ENCODE measurements at regions not wholly inside any gene's neighbourhood (a gene's known extent, or its start where the extent isn't known, plus 50 kb on each side); places are given as distances from the start of the nearest gene placed in this dataset.

DNA sequence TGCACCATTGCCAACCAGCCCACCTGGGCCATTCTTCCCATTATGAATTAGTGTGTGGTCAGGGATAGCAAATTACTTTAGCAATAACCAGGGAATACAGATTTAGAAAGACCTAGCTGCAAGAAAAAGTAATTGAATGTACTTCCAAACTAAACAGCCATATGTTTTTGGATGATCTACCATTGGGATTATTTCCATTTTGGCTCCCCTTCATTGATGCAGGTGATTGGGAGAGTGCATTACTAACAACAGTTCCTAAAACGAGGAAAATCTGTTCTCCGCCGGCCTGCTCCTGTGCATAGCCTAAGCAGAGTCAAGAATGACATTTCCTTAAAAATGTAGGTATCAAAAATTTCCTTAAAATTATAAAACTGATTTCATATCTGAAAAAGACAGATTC is 58.5 kb downstream of the MAIP1 start:
- TF ChIP-seq, protein P1, sequence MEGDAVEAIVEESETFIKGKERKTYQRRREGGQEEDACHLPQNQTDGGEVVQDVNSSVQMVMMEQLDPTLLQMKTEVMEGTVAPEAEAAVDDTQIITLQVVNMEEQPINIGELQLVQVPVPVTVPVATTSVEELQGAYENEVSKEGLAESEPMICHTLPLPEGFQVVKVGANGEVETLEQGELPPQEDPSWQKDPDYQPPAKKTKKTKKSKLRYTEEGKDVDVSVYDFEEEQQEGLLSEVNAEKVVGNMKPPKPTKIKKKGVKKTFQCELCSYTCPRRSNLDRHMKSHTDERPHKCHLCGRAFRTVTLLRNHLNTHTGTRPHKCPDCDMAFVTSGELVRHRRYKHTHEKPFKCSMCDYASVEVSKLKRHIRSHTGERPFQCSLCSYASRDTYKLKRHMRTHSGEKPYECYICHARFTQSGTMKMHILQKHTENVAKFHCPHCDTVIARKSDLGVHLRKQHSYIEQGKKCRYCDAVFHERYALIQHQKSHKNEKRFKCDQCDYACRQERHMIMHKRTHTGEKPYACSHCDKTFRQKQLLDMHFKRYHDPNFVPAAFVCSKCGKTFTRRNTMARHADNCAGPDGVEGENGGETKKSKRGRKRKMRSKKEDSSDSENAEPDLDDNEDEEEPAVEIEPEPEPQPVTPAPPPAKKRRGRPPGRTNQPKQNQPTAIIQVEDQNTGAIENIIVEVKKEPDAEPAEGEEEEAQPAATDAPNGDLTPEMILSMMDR (conservative IDR thresholded peaks at IDR 0.05; ENCODE audit: low read depth in 2 of 2): no peak
- TF ChIP-seq EZH2 (IDR thresholded peaks at IDR 0.05; ENCODE audit: low read depth, unreplicated experiment) (no peak), JUNB (IDR thresholded peaks at IDR 0.05; ENCODE audit: unreplicated experiment) (no peak), POLR2AphosphoS5 (IDR thresholded peaks at IDR 0.05; ENCODE audit: low read depth) (no peak), REST (IDR thresholded peaks at IDR 0.05; ENCODE audit: unreplicated experiment) (no peak), EZH2phosphoT487 (IDR thresholded peaks at IDR 0.05; ENCODE audit: unreplicated experiment) (no peak), ZNF114 (CRISPR knock-in tag; IDR thresholded peaks at IDR 0.05) (no peak), CREB1 (CRISPR knock-in tag; IDR thresholded peaks at IDR 0.05; ENCODE audit: low read depth) (no peak), NANOG (IDR thresholded peaks at IDR 0.05; ENCODE audit: borderline replicate concordance) (no peak), STAT1 (IDR thresholded peaks at IDR 0.05; ENCODE audit: unreplicated experiment) (no peak), ZNF331 (CRISPR knock-in tag; IDR thresholded peaks at IDR 0.05; ENCODE audit: low read depth) (no peak)
- TF ChIP-seq, protein P2, sequence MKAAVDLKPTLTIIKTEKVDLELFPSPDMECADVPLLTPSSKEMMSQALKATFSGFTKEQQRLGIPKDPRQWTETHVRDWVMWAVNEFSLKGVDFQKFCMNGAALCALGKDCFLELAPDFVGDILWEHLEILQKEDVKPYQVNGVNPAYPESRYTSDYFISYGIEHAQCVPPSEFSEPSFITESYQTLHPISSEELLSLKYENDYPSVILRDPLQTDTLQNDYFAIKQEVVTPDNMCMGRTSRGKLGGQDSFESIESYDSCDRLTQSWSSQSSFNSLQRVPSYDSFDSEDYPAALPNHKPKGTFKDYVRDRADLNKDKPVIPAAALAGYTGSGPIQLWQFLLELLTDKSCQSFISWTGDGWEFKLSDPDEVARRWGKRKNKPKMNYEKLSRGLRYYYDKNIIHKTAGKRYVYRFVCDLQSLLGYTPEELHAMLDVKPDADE (IDR thresholded peaks at IDR 0.05): no peak
- TF ChIP-seq, protein P3, sequence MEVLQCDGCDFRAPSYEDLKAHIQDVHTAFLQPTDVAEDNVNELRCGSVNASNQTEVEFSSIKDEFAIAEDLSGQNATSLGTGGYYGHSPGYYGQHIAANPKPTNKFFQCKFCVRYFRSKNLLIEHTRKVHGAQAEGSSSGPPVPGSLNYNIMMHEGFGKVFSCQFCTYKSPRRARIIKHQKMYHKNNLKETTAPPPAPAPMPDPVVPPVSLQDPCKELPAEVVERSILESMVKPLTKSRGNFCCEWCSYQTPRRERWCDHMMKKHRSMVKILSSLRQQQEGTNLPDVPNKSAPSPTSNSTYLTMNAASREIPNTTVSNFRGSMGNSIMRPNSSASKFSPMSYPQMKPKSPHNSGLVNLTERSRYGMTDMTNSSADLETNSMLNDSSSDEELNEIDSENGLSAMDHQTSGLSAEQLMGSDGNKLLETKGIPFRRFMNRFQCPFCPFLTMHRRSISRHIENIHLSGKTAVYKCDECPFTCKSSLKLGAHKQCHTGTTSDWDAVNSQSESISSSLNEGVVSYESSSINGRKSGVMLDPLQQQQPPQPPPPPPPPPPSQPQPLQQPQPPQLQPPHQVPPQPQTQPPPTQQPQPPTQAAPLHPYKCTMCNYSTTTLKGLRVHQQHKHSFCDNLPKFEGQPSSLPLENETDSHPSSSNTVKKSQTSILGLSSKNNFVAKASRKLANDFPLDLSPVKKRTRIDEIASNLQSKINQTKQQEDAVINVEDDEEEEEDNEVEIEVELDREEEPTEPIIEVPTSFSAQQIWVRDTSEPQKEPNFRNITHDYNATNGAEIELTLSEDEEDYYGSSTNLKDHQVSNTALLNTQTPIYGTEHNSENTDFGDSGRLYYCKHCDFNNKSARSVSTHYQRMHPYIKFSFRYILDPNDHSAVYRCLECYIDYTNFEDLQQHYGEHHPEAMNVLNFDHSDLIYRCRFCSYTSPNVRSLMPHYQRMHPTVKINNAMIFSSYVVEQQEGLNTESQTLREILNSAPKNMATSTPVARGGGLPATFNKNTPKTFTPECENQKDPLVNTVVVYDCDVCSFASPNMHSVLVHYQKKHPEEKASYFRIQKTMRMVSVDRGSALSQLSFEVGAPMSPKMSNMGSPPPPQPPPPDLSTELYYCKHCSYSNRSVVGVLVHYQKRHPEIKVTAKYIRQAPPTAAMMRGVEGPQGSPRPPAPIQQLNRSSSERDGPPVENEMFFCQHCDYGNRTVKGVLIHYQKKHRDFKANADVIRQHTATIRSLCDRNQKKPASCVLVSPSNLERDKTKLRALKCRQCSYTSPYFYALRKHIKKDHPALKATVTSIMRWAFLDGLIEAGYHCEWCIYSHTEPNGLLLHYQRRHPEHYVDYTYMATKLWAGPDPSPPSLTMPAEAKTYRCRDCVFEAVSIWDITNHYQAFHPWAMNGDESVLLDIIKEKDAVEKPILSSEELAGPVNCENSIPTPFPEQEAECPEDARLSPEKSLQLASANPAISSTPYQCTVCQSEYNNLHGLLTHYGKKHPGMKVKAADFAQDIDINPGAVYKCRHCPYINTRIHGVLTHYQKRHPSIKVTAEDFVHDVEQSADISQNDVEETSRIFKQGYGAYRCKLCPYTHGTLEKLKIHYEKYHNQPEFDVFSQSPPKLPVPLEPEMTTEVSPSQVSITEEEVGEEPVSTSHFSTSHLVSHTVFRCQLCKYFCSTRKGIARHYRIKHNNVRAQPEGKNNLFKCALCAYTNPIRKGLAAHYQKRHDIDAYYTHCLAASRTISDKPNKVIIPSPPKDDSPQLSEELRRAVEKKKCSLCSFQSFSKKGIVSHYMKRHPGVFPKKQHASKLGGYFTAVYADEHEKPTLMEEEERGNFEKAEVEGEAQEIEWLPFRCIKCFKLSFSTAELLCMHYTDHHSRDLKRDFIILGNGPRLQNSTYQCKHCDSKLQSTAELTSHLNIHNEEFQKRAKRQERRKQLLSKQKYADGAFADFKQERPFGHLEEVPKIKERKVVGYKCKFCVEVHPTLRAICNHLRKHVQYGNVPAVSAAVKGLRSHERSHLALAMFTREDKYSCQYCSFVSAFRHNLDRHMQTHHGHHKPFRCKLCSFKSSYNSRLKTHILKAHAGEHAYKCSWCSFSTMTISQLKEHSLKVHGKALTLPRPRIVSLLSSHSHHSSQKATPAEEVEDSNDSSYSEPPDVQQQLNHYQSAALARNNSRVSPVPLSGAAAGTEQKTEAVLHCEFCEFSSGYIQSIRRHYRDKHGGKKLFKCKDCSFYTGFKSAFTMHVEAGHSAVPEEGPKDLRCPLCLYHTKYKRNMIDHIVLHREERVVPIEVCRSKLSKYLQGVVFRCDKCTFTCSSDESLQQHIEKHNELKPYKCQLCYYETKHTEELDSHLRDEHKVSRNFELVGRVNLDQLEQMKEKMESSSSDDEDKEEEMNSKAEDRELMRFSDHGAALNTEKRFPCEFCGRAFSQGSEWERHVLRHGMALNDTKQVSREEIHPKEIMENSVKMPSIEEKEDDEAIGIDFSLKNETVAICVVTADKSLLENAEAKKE (CRISPR knock-in tag; IDR thresholded peaks at IDR 0.05): no peak

Data from GM23338 (cell line).